ENCODE measurements at regions not wholly inside any gene's neighbourhood (a gene's known extent, or its start where the extent isn't known, plus 50 kb on each side); places are given as distances from the start of the nearest gene placed in this dataset.

GRCh38 chr5:62134811-62135210 is 171.2 kb upstream of the KIF2A start:
- ATAC-seq = no peak
- no peak for TF ChIP-seq TOX (CRISPR knock-in tag; IDR thresholded peaks at IDR 0.05; ENCODE audit: borderline replicate concordance)
- no peak for TF ChIP-seq ISL1 (CRISPR knock-in tag; IDR thresholded peaks at IDR 0.05)

GRCh38 chr5:62137628-62138027 is 168.4 kb upstream of the KIF2A start:
- TF ChIP-seq BACH2 (CRISPR knock-in tag; IDR thresholded peaks at IDR 0.05; ENCODE audit: borderline replicate concordance) (no peak), TSHZ2 (CRISPR knock-in tag; IDR thresholded peaks at IDR 0.05) (no peak), ZNF565 (CRISPR knock-in tag; conservative IDR thresholded peaks at IDR 0.05; ENCODE audit: low read depth) (no peak), ZNF8 (CRISPR knock-in tag; IDR thresholded peaks at IDR 0.05) (no peak), PPARA (CRISPR knock-in tag; IDR thresholded peaks at IDR 0.05; ENCODE audit: borderline replicate concordance) (no peak), ISL1 (CRISPR knock-in tag; IDR thresholded peaks at IDR 0.05) (no peak), GLIS3 (CRISPR knock-in tag; IDR thresholded peaks at IDR 0.05) (no peak), TOX (CRISPR knock-in tag; IDR thresholded peaks at IDR 0.05; ENCODE audit: borderline replicate concordance) (no peak), RARB (CRISPR knock-in tag; IDR thresholded peaks at IDR 0.05) (no peak), SNAI2 (CRISPR knock-in tag; IDR thresholded peaks at IDR 0.05) (no peak), TCF4 (CRISPR knock-in tag; IDR thresholded peaks at IDR 0.05; ENCODE audit: borderline replicate concordance) (no peak), POU6F1 (CRISPR knock-in tag; IDR thresholded peaks at IDR 0.05; ENCODE audit: borderline replicate concordance, low read depth) (no peak), ARNTL (CRISPR knock-in tag; IDR thresholded peaks at IDR 0.05; ENCODE audit: borderline replicate concordance, low read depth) (no peak), OSR1 (CRISPR knock-in tag; IDR thresholded peaks at IDR 0.05) (no peak), ZC3H10 (CRISPR knock-in tag; IDR thresholded peaks at IDR 0.05) (no peak), ESRRG (CRISPR knock-in tag; IDR thresholded peaks at IDR 0.05) (no peak), CSDC2 (CRISPR knock-in tag; IDR thresholded peaks at IDR 0.05) (no peak), PATZ1 (CRISPR knock-in tag; IDR thresholded peaks at IDR 0.05; ENCODE audit: borderline replicate concordance) (no peak), ZNF70 (CRISPR knock-in tag; IDR thresholded peaks at IDR 0.05) (no peak), CREB5 (CRISPR knock-in tag; IDR thresholded peaks at IDR 0.05; ENCODE audit: low read depth) (no peak)
- ATAC-seq = no peak

- no peak for TF ChIP-seq PPARA (CRISPR knock-in tag; IDR thresholded peaks at IDR 0.05; ENCODE audit: borderline replicate concordance)
- TF ChIP-seq GLIS3 (CRISPR knock-in tag; IDR thresholded peaks at IDR 0.05) = no peak
- TF ChIP-seq PATZ1 (CRISPR knock-in tag; IDR thresholded peaks at IDR 0.05; ENCODE audit: borderline replicate concordance) = no peak
- no peak for TF ChIP-seq CREB5 (CRISPR knock-in tag; IDR thresholded peaks at IDR 0.05; ENCODE audit: low read depth)
- TF ChIP-seq TCF4 (CRISPR knock-in tag; IDR thresholded peaks at IDR 0.05; ENCODE audit: borderline replicate concordance) = no peak
- no peak for TF ChIP-seq ZC3H10 (CRISPR knock-in tag; IDR thresholded peaks at IDR 0.05)
- no peak for TF ChIP-seq ISL1 (CRISPR knock-in tag; IDR thresholded peaks at IDR 0.05)
- no peak for TF ChIP-seq TOX (CRISPR knock-in tag; IDR thresholded peaks at IDR 0.05; ENCODE audit: borderline replicate concordance)
- TF ChIP-seq SNAI2 (CRISPR knock-in tag; IDR thresholded peaks at IDR 0.05) = no peak
- TF ChIP-seq TSHZ2 (CRISPR knock-in tag; IDR thresholded peaks at IDR 0.05) = no peak
- no peak for ATAC-seq
Measured at GRCh38 chr5:62138607-62139006, 167.4 kb upstream of the KIF2A start.
